Endothelial cell of umbilical vein (primary cell): ENCODE measurements at regions not wholly inside any gene's neighbourhood (a gene's known extent, or its start where the extent isn't known, plus 50 kb on each side); places are given as distances from the start of the nearest gene placed in this dataset.

Source experiments
- BruUV-seq: library from RNA; stranded (reverse); fragments of 400-500 nt; replicated peaks from 2 replicates; lab custom pipeline; 2021; lab: Mats Ljungman, UMichigan
- CTCF ChIA-PET: fragments of 300-600, 350-600 bp; sonication (Branson Sonifier 250); formaldehyde crosslinking; loops from one replicate; lab custom pipeline; 2021; ENCODE audit warnings: antibody characterized with exemption, inconsistent platforms; lab: Charles Lee
- POLR2A ChIA-PET: fragments of 300-600, 350-600 bp; sonication (Branson Sonifier 250); formaldehyde crosslinking; loops from one replicate; lab custom pipeline; 2021; ENCODE audit warnings: antibody characterized with exemption, inconsistent platforms; lab: Charles Lee
- DNase-seq: peaks from one replicate; pipeline ENCODE4 v3.0.0-alpha.2; 2011; ENCODE audit warnings: low read depth, low spot score
- FAIRE-seq: peaks from 2 replicates; lab custom pipeline; 2011; peaks lifted over from hg19 to GRCh38; lab: Jason Lieb, UNC
- H2AFZ ChIP-seq: 2 replicates; pipeline ENCODE4 v1.6.0; 2012; ENCODE audit warnings: low read depth, low read length, control low read depth, inconsistent platforms
- H3K27ac ChIP-seq: 2 replicates; pipeline ENCODE4 v1.5.1; 2011; ENCODE audit warnings: low read depth, mild to moderate bottlenecking, control low read depth, low read length, moderate library complexity; ENCODE audit not compliant: insufficient read depth
- H3K27me3 ChIP-seq, 2 experiments: 2 replicates each; pipeline versions ENCODE4 v1.6.0 to v1.6.1; 2011; ENCODE audit warnings: low read length in 2 of 2, mixed read lengths in 1 of 2; ENCODE audit not compliant: control insufficient read depth in 2 of 2, insufficient read depth in 2 of 2
- H3K36me3 ChIP-seq, 2 experiments: 2 replicates in 1 of 2; 3 replicates in 1 of 2; pipeline ENCODE4 v1.5.1; 2011; ENCODE audit warnings: low read length in 2 of 2, mild to moderate bottlenecking in 1 of 2, moderate library complexity in 1 of 2; ENCODE audit not compliant: control insufficient read depth in 2 of 2, insufficient read depth in 2 of 2; ENCODE audit errors: extremely low read depth in 1 of 2
- H3K4me1 ChIP-seq: 3 replicates; pipeline ENCODE4 v1.5.1; 2011; ENCODE audit warnings: mild to moderate bottlenecking, low read length; ENCODE audit not compliant: control insufficient read depth, insufficient read depth; ENCODE audit errors: extremely low read depth
- H3K4me2 ChIP-seq: 2 replicates; pipeline ENCODE4 v1.6.1; 2011; ENCODE audit warnings: low read length, control low read depth, mixed read lengths; ENCODE audit not compliant: insufficient read depth
- H3K4me3 ChIP-seq, 3 experiments: fragments of 200-600 bp in 1 of 3; sonication (generic), shearing (Covaris generic) in 1 of 3; replicated peaks in 1 of 3; 2 replicates each; pipeline ENCODE4 v1.5.1; 2011 to 2016; ENCODE audit warnings: control low read depth in 3 of 3, low read length in 3 of 3, mild to moderate bottlenecking in 2 of 3, inconsistent platforms in 1 of 3, low read depth in 1 of 3, moderate library complexity in 1 of 3; ENCODE audit not compliant: insufficient read depth in 1 of 3
- H3K79me2 ChIP-seq: 2 replicates; pipeline ENCODE4 v1.6.0; 2012; ENCODE audit warnings: low read length, inconsistent platforms; ENCODE audit not compliant: control insufficient read depth, insufficient read depth
- H3K9ac ChIP-seq: replicated peaks from 2 replicates; pipeline ENCODE3; 2011; ENCODE audit warnings: low read length, control low read depth; ENCODE audit not compliant: insufficient read depth; ENCODE audit errors: extremely low read depth
- H3K9me1 ChIP-seq: replicated peaks from 3 replicates; pipeline ENCODE4 v1.6.0; 2011; ENCODE audit warnings: mild to moderate bottlenecking, low read length; ENCODE audit not compliant: control insufficient read depth, insufficient read depth; ENCODE audit errors: extremely low read depth
- H3K9me3 ChIP-seq: replicated peaks from 2 replicates; pipeline ENCODE4 v1.5.1; 2012; ENCODE audit warnings: low read length, inconsistent platforms; ENCODE audit not compliant: control insufficient read depth, insufficient read depth
- H4K20me1 ChIP-seq: replicated peaks from 2 replicates; pipeline ENCODE3; 2011; ENCODE audit warnings: mild to moderate bottlenecking, low read length; ENCODE audit not compliant: control insufficient read depth, insufficient read depth; ENCODE audit errors: extremely low read depth
- EZH2 ChIP-seq: IDR thresholded peaks from 2 replicates; pipeline ENCODE4 v1.6.1; 2012; ENCODE audit warnings: borderline replicate concordance, low read depth, mild to moderate bottlenecking, moderate library complexity, low read length, inconsistent platforms; ENCODE audit not compliant: severe bottlenecking
- FOS ChIP-seq: IDR thresholded peaks from 2 replicates; pipeline ENCODE4 v1.6.1; 2011; ENCODE audit warnings: mild to moderate bottlenecking, low read length, moderate library complexity, borderline replicate concordance; ENCODE audit not compliant: insufficient read depth
- GATA2 ChIP-seq: IDR thresholded peaks from 2 replicates; pipeline ENCODE4 v1.7.0; 2011; ENCODE audit warnings: low read depth, mild to moderate bottlenecking, moderate library complexity, mixed read lengths, low read length; ENCODE audit not compliant: insufficient read length, insufficient read depth
- JUN ChIP-seq: IDR thresholded peaks from 2 replicates; pipeline ENCODE4 v1.6.1; 2011; ENCODE audit warnings: borderline replicate concordance, low read depth; ENCODE audit not compliant: insufficient read length, insufficient read depth
- MYC ChIP-seq: IDR thresholded peaks from one replicate; pipeline ENCODE4 v1.6.1; 2011; ENCODE audit warnings: mild to moderate bottlenecking, low read depth, low read length
- POLR2A ChIP-seq: IDR thresholded peaks from 2 replicates; pipeline ENCODE4 v1.6.1; 2012; ENCODE audit warnings: low read depth, mild to moderate bottlenecking, control low read depth, low read length
- POLR2AphosphoS5 ChIP-seq: IDR thresholded peaks from 2 replicates; pipeline ENCODE4 v1.6.1; 2012; ENCODE audit warnings: low read depth, mild to moderate bottlenecking, control low read depth, low read length, moderate library complexity; ENCODE audit not compliant: insufficient read depth
- dilution Hi-C: fragments of 300-500 bp; cut with MboI; formaldehyde crosslinking; loops from one replicate; pipeline ENCODE4 v1.15.0; 2019; ENCODE audit warnings: low sequenced_read_pairs; ENCODE audit not compliant: extremely low pct_ligation_motif_present
- intact Hi-C: fragments of 100-400 bp; cut with micrococcal nuclease; formaldehyde crosslinking; loops from one replicate; pipeline ENCODE4 v1.10.0; 2022
- TF ChIP-seq, protein P1 (sequence below): IDR thresholded peaks from 2 replicates; pipeline ENCODE4 v1.6.1; 2011; ENCODE audit not compliant: insufficient read depth, insufficient read length
- TF ChIP-seq, protein P2 (sequence below), 2 donors: IDR thresholded peaks; 1 replicate in 1 of 2; 2 replicates in 1 of 2; pipeline ENCODE4 v1.5.1; 2011; ENCODE audit warnings: low read length in 2 of 2, mild to moderate bottlenecking in 2 of 2, moderate library complexity in 2 of 2, control low read depth in 1 of 2, inconsistent platforms in 1 of 2, low read depth in 1 of 2; ENCODE audit not compliant: insufficient read depth in 1 of 2; ENCODE audit errors: extremely low read depth in 1 of 2

DNA sequence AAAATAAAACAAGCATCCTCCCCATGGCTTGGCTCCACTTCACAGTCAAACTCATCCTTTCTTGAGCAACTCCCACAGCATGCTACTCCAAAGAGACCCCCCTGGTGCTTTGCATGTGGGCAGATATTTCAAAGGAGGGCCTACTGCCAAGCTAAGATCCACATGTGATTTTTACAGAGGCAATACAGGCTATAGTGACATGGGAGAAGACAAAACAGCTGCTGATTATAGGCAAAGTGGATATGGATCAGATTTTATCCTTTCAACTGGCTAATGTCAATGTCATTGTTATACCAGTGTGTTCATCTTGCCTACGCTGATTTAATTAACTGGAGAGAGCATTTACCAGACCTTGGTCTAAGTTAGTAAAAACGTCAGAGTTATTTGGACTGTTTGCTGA is 328.3 kb downstream of the KLHL13 start:
- H3K27ac ChIP-seq: no peak overlapping the region
- DNase-seq: no peak

More for the DNA sequence above, 328.3 kb downstream of the KLHL13 start:
- H3K9me1 ChIP-seq: no peaks in the 10 kb centered on the region
- H3K27me3 ChIP-seq: no peaks in the 10 kb centered on the region
- H3K79me2 ChIP-seq: no peaks in the 10 kb centered on the region
- BruUV-seq: no TSS peak
- intact Hi-C loops: no loop called here
- no peak overlapping the region for H3K4me2 ChIP-seq
- FAIRE-seq: no peak
- CTCF ChIA-PET: no interaction called here
- POLR2A ChIA-PET: no interaction called here
- TF ChIP-seq FOS (no peak), MYC (no peak), EZH2 (no peak), GATA2 (no peak), POLR2A (no peak), JUN (no peak), POLR2AphosphoS5 (no peak)
- TF ChIP-seq, protein P1, sequence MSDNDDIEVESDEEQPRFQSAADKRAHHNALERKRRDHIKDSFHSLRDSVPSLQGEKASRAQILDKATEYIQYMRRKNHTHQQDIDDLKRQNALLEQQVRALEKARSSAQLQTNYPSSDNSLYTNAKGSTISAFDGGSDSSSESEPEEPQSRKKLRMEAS: no peak
- TF ChIP-seq, protein P2, sequence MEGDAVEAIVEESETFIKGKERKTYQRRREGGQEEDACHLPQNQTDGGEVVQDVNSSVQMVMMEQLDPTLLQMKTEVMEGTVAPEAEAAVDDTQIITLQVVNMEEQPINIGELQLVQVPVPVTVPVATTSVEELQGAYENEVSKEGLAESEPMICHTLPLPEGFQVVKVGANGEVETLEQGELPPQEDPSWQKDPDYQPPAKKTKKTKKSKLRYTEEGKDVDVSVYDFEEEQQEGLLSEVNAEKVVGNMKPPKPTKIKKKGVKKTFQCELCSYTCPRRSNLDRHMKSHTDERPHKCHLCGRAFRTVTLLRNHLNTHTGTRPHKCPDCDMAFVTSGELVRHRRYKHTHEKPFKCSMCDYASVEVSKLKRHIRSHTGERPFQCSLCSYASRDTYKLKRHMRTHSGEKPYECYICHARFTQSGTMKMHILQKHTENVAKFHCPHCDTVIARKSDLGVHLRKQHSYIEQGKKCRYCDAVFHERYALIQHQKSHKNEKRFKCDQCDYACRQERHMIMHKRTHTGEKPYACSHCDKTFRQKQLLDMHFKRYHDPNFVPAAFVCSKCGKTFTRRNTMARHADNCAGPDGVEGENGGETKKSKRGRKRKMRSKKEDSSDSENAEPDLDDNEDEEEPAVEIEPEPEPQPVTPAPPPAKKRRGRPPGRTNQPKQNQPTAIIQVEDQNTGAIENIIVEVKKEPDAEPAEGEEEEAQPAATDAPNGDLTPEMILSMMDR (IDR thresholded peaks at IDR 0.05; ENCODE audit: extremely low read depth in 1 of 2, insufficient read depth in 1 of 2, low read depth in 1 of 2, low read length in 2 of 2): no peak
- no peaks in the 10 kb centered on the region for H3K4me1 ChIP-seq
- no peak overlapping the region for H3K4me3 ChIP-seq
- no peak overlapping the region for H3K9ac ChIP-seq
- no peaks in the 10 kb centered on the region for H3K9me3 ChIP-seq
- dilution Hi-C loops: no loop called here
- H4K20me1 ChIP-seq: no peaks in the 10 kb centered on the region
- H3K36me3 ChIP-seq: no peaks in the 10 kb centered on the region
- no peak overlapping the region for H2AFZ ChIP-seq
